Liver (tissue), 8 donors: ENCODE measurements at regions not wholly inside any gene's neighbourhood (a gene's known extent, or its start where the extent isn't known, plus 50 kb on each side); places are given as distances from the start of the nearest gene placed in this dataset.

Experiments used
- DNase-seq: peaks from one replicate; pipeline ENCODE4 v3.0.0-alpha.2; 2017; ENCODE audit warnings: low spot score
- H3K27ac ChIP-seq, 2 donors: one replicate each; pipeline ENCODE4 v1.7.0; 2013; ENCODE audit warnings: inconsistent platforms in 2 of 2, low read length in 2 of 2, control low read depth in 1 of 2, low read depth in 1 of 2, mild to moderate bottlenecking in 1 of 2
- H3K27me3 ChIP-seq, 4 donors: one replicate each; pipeline versions ENCODE4 v1.6.1 to v1.7.0; 2013; ENCODE audit warnings: low read length in 3 of 4, inconsistent platforms in 1 of 4, mild to moderate bottlenecking in 1 of 4, moderate library complexity in 1 of 4; ENCODE audit not compliant: control insufficient read depth in 4 of 4, insufficient read depth in 4 of 4
- H3K36me3 ChIP-seq, 4 donors: one replicate each; pipeline versions ENCODE4 v1.6.1 to v1.7.0; 2013; ENCODE audit warnings: low read length in 3 of 4, mild to moderate bottlenecking in 3 of 4, low read depth in 1 of 4, moderate library complexity in 1 of 4; ENCODE audit not compliant: control insufficient read depth in 4 of 4, insufficient read depth in 3 of 4
- H3K4me1 ChIP-seq, 4 donors: one replicate each; pipeline versions ENCODE4 v1.6.1 to v1.7.0; 2013; ENCODE audit warnings: low read length in 3 of 4, mild to moderate bottlenecking in 3 of 4, moderate library complexity in 1 of 4; ENCODE audit not compliant: control insufficient read depth in 4 of 4, insufficient read depth in 4 of 4
- H3K4me3 ChIP-seq, 3 donors: one replicate each; pipeline versions ENCODE4 v1.6.1 to v1.7.0; 2013; ENCODE audit warnings: low read length in 3 of 3, control low read depth in 1 of 3, low read depth in 1 of 3, mild to moderate bottlenecking in 1 of 3
- H3K9ac ChIP-seq, 2 donors: one replicate each; pipeline ENCODE4 v1.7.0; 2013; ENCODE audit warnings: low read length in 2 of 2, mild to moderate bottlenecking in 2 of 2, moderate library complexity in 2 of 2, control low read depth in 1 of 2, low read depth in 1 of 2
- H3K9me3 ChIP-seq, 4 donors: one replicate each; pipeline versions ENCODE4 v1.6.1 to v1.7.0; 2013; ENCODE audit warnings: low read length in 3 of 4; ENCODE audit not compliant: control insufficient read depth in 4 of 4
- ATF3 ChIP-seq: IDR thresholded peaks from 2 replicates; pipeline ENCODE4 v1.6.1; 2016; ENCODE audit warnings: antibody characterized with exemption
- CTCF ChIP-seq: fragments of 150-350 bp; IDR thresholded peaks from 2 replicates; pipeline ENCODE4 v1.5.1; 2017; ENCODE audit warnings: improper control_type of control experiment, low read depth, low read length; ENCODE audit not compliant: missing input control
- EGR1 ChIP-seq, 2 donors: IDR thresholded peaks; 2 replicates each; pipeline ENCODE4 v1.6.1; 2016 to 2018; ENCODE audit warnings: antibody characterized with exemption in 2 of 2, low read depth in 2 of 2
- FOXA1 ChIP-seq: IDR thresholded peaks from 2 replicates; pipeline ENCODE4 v1.6.1; 2016; ENCODE audit warnings: antibody characterized with exemption
- FOXA2 ChIP-seq: IDR thresholded peaks from 2 replicates; pipeline ENCODE4 v1.6.1; 2016; ENCODE audit warnings: antibody characterized with exemption
- GABPA ChIP-seq, 2 donors: IDR thresholded peaks in 1 of 2; conservative IDR thresholded peaks in 1 of 2; 2 replicates each; pipeline ENCODE4 v1.6.1; 2016; ENCODE audit warnings: antibody characterized with exemption in 2 of 2, mild to moderate bottlenecking in 1 of 2, moderate library complexity in 1 of 2
- HNF4A ChIP-seq, 2 donors: conservative IDR thresholded peaks; 2 replicates each; pipeline ENCODE4 v1.6.1; 2016; ENCODE audit warnings: antibody characterized with exemption in 2 of 2, mild to moderate bottlenecking in 2 of 2
- HNF4G ChIP-seq: IDR thresholded peaks from 2 replicates; pipeline ENCODE4 v1.6.1; 2016; ENCODE audit warnings: antibody characterized with exemption
- JUND ChIP-seq, 2 donors: IDR thresholded peaks; 2 replicates each; pipeline ENCODE4 v1.6.1; 2016; ENCODE audit warnings: antibody characterized with exemption in 2 of 2
- MAX ChIP-seq: IDR thresholded peaks from 2 replicates; pipeline ENCODE4 v1.6.1; 2016; ENCODE audit warnings: antibody characterized with exemption
- NR2F2 ChIP-seq: IDR thresholded peaks from 2 replicates; pipeline ENCODE4 v1.6.1; 2016; ENCODE audit warnings: antibody characterized with exemption
- RAD21 ChIP-seq, 2 donors: IDR thresholded peaks; 2 replicates each; pipeline ENCODE4 v1.6.1; 2016; ENCODE audit warnings: antibody characterized with exemption in 2 of 2, mild to moderate bottlenecking in 2 of 2
- RXRA ChIP-seq, 2 donors: IDR thresholded peaks; 2 replicates each; pipeline ENCODE4 v1.6.1; 2017 to 2018; ENCODE audit warnings: antibody characterized with exemption in 2 of 2, mild to moderate bottlenecking in 1 of 2
- SP1 ChIP-seq: IDR thresholded peaks from 2 replicates; pipeline ENCODE4 v1.6.1; 2018; ENCODE audit warnings: antibody characterized with exemption, mild to moderate bottlenecking
- TAF1 ChIP-seq: conservative IDR thresholded peaks from 2 replicates; pipeline ENCODE4 v1.6.1; 2016; ENCODE audit warnings: antibody characterized with exemption, mild to moderate bottlenecking
- YY1 ChIP-seq: IDR thresholded peaks from 2 replicates; pipeline ENCODE4 v1.6.1; 2016; ENCODE audit warnings: antibody characterized with exemption, mild to moderate bottlenecking
- ZBTB33 ChIP-seq: IDR thresholded peaks from 2 replicates; pipeline ENCODE4 v1.6.1; 2016; ENCODE audit warnings: antibody characterized with exemption
- WGBS: extraction: QIAGEN DNeasy Blood & Tissue Kit; methylation state at CpG from one replicate; pipeline ENCODE4 v1.1.7; 2013; 5-methylcytosine and 5-hydroxymethylcytosine counted together
- TF ChIP-seq, protein P1 (sequence below): IDR thresholded peaks from 2 replicates; pipeline ENCODE4 v1.6.1; 2016; ENCODE audit warnings: antibody characterized with exemption, mild to moderate bottlenecking
- donor health status: healthy.
- donor health status: healthy.
- donor health status: healthy.
- donor health status: healthy.
- donor health status: healthy.

GRCh38 chr5:39665328-39665727 is 240.5 kb upstream of the DAB2 start:
- 94% methylated on average over 23 of the region's 23 CpGs for WGBS
- no peak for DNase-seq

GRCh38 chr5:39662945-39663344 is 238.2 kb upstream of the DAB2 start:
- Histone ChIP-seq H3K27ac (peak overlapping the region in 1 of 2 donors; percentile 28), H3K9ac (no peak overlapping the region), H3K4me1 (peaks cover 0 to 13% (median 9%) of the 10 kb centered on the region in 4 donors), H3K9me3 (peaks cover 0 to 4% (median 0%) of the 10 kb centered on the region in 4 donors), H3K36me3 (no peaks in the 10 kb centered on the region), H3K27me3 (no peaks in the 10 kb centered on the region), H3K4me3 (no peak overlapping the region)
- TF ChIP-seq FOXA2 (no peak), HNF4A (conservative IDR thresholded peaks at IDR 0.05) (peak; percentile 12 to 33), ZBTB33 (peak; percentile 32), GABPA (IDR thresholded peaks at IDR 0.05 in 1 of 2, conservative IDR thresholded peaks at IDR 0.05 in 1 of 2) (no peak), RXRA (IDR thresholded peaks at IDR 0.05) (no peak), HNF4G (no peak), MAX (no peak), SP1 (no peak), EGR1 (IDR thresholded peaks at IDR 0.05; ENCODE audit: low read depth in 2 of 2) (no peak), CTCF (no peak), RAD21 (IDR thresholded peaks at IDR 0.05) (no peak), YY1 (peak; percentile 14), JUND (IDR thresholded peaks at IDR 0.05) (no peak), TAF1 (no peak), NR2F2 (no peak), ATF3 (peak; percentile 9), FOXA1 (no peak)
- TF ChIP-seq, protein P1, sequence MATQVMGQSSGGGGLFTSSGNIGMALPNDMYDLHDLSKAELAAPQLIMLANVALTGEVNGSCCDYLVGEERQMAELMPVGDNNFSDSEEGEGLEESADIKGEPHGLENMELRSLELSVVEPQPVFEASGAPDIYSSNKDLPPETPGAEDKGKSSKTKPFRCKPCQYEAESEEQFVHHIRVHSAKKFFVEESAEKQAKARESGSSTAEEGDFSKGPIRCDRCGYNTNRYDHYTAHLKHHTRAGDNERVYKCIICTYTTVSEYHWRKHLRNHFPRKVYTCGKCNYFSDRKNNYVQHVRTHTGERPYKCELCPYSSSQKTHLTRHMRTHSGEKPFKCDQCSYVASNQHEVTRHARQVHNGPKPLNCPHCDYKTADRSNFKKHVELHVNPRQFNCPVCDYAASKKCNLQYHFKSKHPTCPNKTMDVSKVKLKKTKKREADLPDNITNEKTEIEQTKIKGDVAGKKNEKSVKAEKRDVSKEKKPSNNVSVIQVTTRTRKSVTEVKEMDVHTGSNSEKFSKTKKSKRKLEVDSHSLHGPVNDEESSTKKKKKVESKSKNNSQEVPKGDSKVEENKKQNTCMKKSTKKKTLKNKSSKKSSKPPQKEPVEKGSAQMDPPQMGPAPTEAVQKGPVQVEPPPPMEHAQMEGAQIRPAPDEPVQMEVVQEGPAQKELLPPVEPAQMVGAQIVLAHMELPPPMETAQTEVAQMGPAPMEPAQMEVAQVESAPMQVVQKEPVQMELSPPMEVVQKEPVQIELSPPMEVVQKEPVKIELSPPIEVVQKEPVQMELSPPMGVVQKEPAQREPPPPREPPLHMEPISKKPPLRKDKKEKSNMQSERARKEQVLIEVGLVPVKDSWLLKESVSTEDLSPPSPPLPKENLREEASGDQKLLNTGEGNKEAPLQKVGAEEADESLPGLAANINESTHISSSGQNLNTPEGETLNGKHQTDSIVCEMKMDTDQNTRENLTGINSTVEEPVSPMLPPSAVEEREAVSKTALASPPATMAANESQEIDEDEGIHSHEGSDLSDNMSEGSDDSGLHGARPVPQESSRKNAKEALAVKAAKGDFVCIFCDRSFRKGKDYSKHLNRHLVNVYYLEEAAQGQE = peak; percentile 18
- DNase-seq = no peak
- 41% methylated on average over 3 of the region's 3 CpGs for WGBS

More at GRCh38 chr5:39665328-39665727, 240.5 kb upstream of the DAB2 start:
- H3K27me3 ChIP-seq = no peaks in the 10 kb centered on the region
- TF ChIP-seq EGR1 (IDR thresholded peaks at IDR 0.05; ENCODE audit: low read depth in 2 of 2) (no peak), JUND (IDR thresholded peaks at IDR 0.05) (no peak), FOXA2 (no peak), ZBTB33 (no peak), RXRA (IDR thresholded peaks at IDR 0.05) (no peak), SP1 (no peak), ATF3 (no peak), HNF4G (no peak)
- no peaks in the 10 kb centered on the region for H3K36me3 ChIP-seq
- H3K9ac ChIP-seq = no peak overlapping the region
- peaks cover 0 to 4% (median 0%) of the 10 kb centered on the region in 4 donors for H3K9me3 ChIP-seq
- peaks cover 0 to 13% (median 9%) of the 10 kb centered on the region in 4 donors for H3K4me1 ChIP-seq
- no peak overlapping the region for H3K27ac ChIP-seq
- no peak overlapping the region for H3K4me3 ChIP-seq
